ENCODE measurements at regions not wholly inside any gene's neighbourhood (a gene's known extent, or its start where the extent isn't known, plus 50 kb on each side); places are given as distances from the start of the nearest gene placed in this dataset.
A peak's percentile ranks its signal among the peaks of the same experiment; 100 is the strongest.

- no peak for TF ChIP-seq CTCF (conservative IDR thresholded peaks at IDR 0.05; ENCODE audit: low read depth in 2 of 2)
- no peak for TF ChIP-seq EZH2 (IDR thresholded peaks at IDR 0.05; ENCODE audit: low read depth, unreplicated experiment)
- no peak for TF ChIP-seq JUNB (IDR thresholded peaks at IDR 0.05; ENCODE audit: unreplicated experiment)
- peak; percentile 30; the same call in 1 of the 2 replicates for TF ChIP-seq POLR2AphosphoS5 (IDR thresholded peaks at IDR 0.05; ENCODE audit: low read depth)
- no peak for TF ChIP-seq CREB1 (CRISPR knock-in tag; IDR thresholded peaks at IDR 0.05; ENCODE audit: low read depth)
- no peak for TF ChIP-seq ETS1 (IDR thresholded peaks at IDR 0.05)
These were observed 74.6 kb downstream of the OR2B2 start for GRCh38 chr6:27837625-27838057.
